ENCODE measurements at regions not wholly inside any gene's neighbourhood (a gene's known extent, or its start where the extent isn't known, plus 50 kb on each side); places are given as distances from the start of the nearest gene placed in this dataset.

- no peak for DNase-seq
These were observed 383.6 kb downstream of the GLRX3 start for GRCh38 chr10:130519791-130520190.

- no peak for DNase-seq
These were observed 395.1 kb downstream of the GLRX3 start for GRCh38 chr10:130531312-130531711.

GRCh38 chr10:130541090-130541489 lies 404.9 kb downstream of the GLRX3 start:
- DNase-seq, result no peak

GRCh38 chr10:130542761-130543160 lies 406.6 kb downstream of the GLRX3 start:
- DNase-seq, result no peak

- DNase-seq, result no peak
These were observed 407.6 kb downstream of the GLRX3 start for GRCh38 chr10:130543794-130544193.

GRCh38 chr10:130545122-130545521 lies 408.9 kb downstream of the GLRX3 start:
- no peak for DNase-seq

GRCh38 chr10:130545697-130546096 lies 409.5 kb downstream of the GLRX3 start:
- no peak for DNase-seq

GRCh38 chr10:130546841-130547240 lies 410.6 kb downstream of the GLRX3 start:
- DNase-seq, result no peak

GRCh38 chr10:130547368-130547767 lies 411.2 kb downstream of the GLRX3 start:
- no peak for DNase-seq

- DNase-seq, result no peak
These were observed 414.9 kb downstream of the GLRX3 start for GRCh38 chr10:130550952-130551674.

- DNase-seq, result no peak
These were observed 415.5 kb downstream of the GLRX3 start for GRCh38 chr10:130551676-130552075.

GRCh38 chr10:130553826-130554225 lies 417.6 kb downstream of the GLRX3 start:
- no peak for DNase-seq

- no peak for DNase-seq
These were observed 418.7 kb downstream of the GLRX3 start for GRCh38 chr10:130554701-130555410.

GRCh38 chr10:130555411-130555750 lies 419.2 kb downstream of the GLRX3 start:
- no peak for DNase-seq

GRCh38 chr10:130557181-130557845 lies 421.1 kb downstream of the GLRX3 start:
- no peak for DNase-seq

GRCh38 chr10:130558746-130559546 lies 422.8 kb downstream of the GLRX3 start:
- no peak for DNase-seq

GRCh38 chr10:130559547-130559880 lies 423.3 kb downstream of the GLRX3 start:
- no peak for DNase-seq

GRCh38 chr10:130560116-130560515 lies 423.9 kb downstream of the GLRX3 start:
- DNase-seq, result no peak

GRCh38 chr10:130560573-130560972 lies 424.4 kb downstream of the GLRX3 start:
- no peak for DNase-seq

- DNase-seq, result no peak
These were observed 425.5 kb downstream of the GLRX3 start for GRCh38 chr10:130561681-130562080.

GRCh38 chr10:130567011-130567410 lies 430.8 kb downstream of the GLRX3 start:
- no peak for DNase-seq

- no peak for DNase-seq
These were observed 431.2 kb downstream of the GLRX3 start for GRCh38 chr10:130567436-130567835.

GRCh38 chr10:130568246-130568645 lies 432.1 kb downstream of the GLRX3 start:
- DNase-seq, result no peak
